ENCODE measurements at regions not wholly inside any gene's neighbourhood (a gene's known extent, or its start where the extent isn't known, plus 50 kb on each side); places are given as distances from the start of the nearest gene placed in this dataset.

- TF ChIP-seq CTCF (conservative IDR thresholded peaks at IDR 0.05; ENCODE audit: low read depth, low read length) (no peak), CEBPB (IDR thresholded peaks at IDR 0.05; ENCODE audit: low read depth, low read length) (no peak), RFX5 (IDR thresholded peaks at IDR 0.05; ENCODE audit: low read depth, low read length) (no peak)
Measured at GRCh38 chr5:105807290-105807689, 1863.4 kb downstream of the EFNA5 start.

All from IMR-90 (cell line).